ENCODE measurements at regions not wholly inside any gene's neighbourhood (a gene's known extent, or its start where the extent isn't known, plus 50 kb on each side); places are given as distances from the start of the nearest gene placed in this dataset.
"Not testable (repeated sequence)": the region's sequence is repeated elsewhere in the genome, so short reads cannot be mapped to it uniquely, and the experiment has no call there.

- Mint-ChIP-seq H3K36me3 (no peaks in the 10 kb centered on the region), H3K4me1 (ENCODE audit: low read depth) (no peaks in the 10 kb centered on the region), H3K27ac (no peak overlapping the region), H3K27me3 (peaks cover 16% of the 10 kb centered on the region), H3K9me3 (ENCODE audit: low read depth) (no peaks in the 10 kb centered on the region), H3K4me3 (no peak overlapping the region)
These were observed 619.4 kb upstream of the B3GAT1 start for GRCh38 chr11:135031205-135031989.

GRCh38 chr11:135027461-135027860 lies 615.4 kb upstream of the B3GAT1 start:
- Mint-ChIP-seq H3K36me3 (no peaks in the 10 kb centered on the region), H3K9me3 (ENCODE audit: low read depth) (no peaks in the 10 kb centered on the region), H3K4me1 (ENCODE audit: low read depth) (no peaks in the 10 kb centered on the region), H3K27ac (no peak overlapping the region), H3K27me3 (peaks cover 10% of the 10 kb centered on the region), H3K4me3 (no peak overlapping the region)

- Mint-ChIP-seq H3K9me3 (ENCODE audit: low read depth) (no peaks in the 10 kb centered on the region), H3K27ac (no peak overlapping the region), H3K36me3 (no peaks in the 10 kb centered on the region), H3K4me1 (ENCODE audit: low read depth) (no peaks in the 10 kb centered on the region), H3K4me3 (no peak overlapping the region), H3K27me3 (peaks cover 9% of the 10 kb centered on the region)
These were observed 611.5 kb upstream of the B3GAT1 start for GRCh38 chr11:135023499-135023898.

GRCh38 chr11:135022454-135022853 lies 610.4 kb upstream of the B3GAT1 start:
- Mint-ChIP-seq H3K4me1 (ENCODE audit: low read depth) (no peaks in the 10 kb centered on the region), H3K27ac (no peak overlapping the region), H3K36me3 (no peaks in the 10 kb centered on the region), H3K4me3 (no peak overlapping the region), H3K9me3 (ENCODE audit: low read depth) (no peaks in the 10 kb centered on the region), H3K27me3 (peaks cover 9% of the 10 kb centered on the region)

DNA sequence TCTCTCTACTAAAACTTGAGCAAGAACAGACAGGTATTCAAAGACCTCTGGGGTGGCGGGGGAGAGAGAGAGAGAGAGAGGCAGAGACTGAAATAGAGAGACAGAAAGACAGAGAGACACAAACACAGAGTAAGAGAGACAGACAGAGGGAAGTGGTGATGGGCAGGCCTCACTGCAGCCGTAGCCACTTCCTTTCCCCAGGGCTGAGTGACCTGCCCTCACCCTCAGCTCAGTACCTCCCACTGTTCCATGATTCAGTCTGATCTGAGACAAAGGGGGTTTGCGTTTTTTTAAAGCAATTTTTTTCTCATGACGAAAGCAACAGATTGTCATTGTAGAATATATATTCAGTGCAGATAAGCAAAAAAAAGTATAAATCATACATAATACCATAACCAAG lies 607.9 kb upstream of the B3GAT1 start:
- Mint-ChIP-seq H3K36me3 (no peaks in the 10 kb centered on the region), H3K27ac (no peak overlapping the region), H3K4me3 (no peak overlapping the region), H3K27me3 (peaks cover 11% of the 10 kb centered on the region), H3K9me3 (ENCODE audit: low read depth) (no peaks in the 10 kb centered on the region), H3K4me1 (ENCODE audit: low read depth) (no peaks in the 10 kb centered on the region)

DNA sequence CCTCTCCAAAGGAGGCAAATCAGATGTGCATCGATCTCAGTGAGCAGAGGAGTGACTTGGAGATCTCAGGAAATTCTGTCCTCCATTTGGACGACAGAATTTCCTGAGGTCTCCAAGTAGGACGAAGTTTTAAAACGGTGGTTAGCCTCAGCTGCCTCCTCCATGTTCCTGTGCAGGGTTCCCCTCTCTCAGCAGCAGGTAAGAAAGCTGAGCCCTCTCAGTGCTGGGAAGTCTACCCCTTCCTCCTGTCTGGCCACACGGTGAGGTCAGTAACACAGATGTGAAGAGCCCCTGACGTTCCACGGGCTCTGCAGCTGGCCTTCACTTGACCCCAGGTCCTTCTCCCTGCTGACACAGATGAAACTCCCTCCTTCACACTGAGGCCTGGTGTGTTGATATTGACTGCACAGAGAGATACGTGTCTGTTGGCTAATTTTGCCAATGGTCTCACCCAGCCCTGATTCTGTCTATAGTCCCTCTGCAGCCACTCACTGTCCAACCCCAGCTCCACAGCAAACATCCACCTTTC lies 607.4 kb upstream of the B3GAT1 start:
- peaks cover 15% of the 10 kb centered on the region for H3K27me3 Mint-ChIP-seq
- H3K9me3 Mint-ChIP-seq (ENCODE audit: low read depth): no peaks in the 10 kb centered on the region
- no peaks in the 10 kb centered on the region for H3K4me1 Mint-ChIP-seq (ENCODE audit: low read depth)
- H3K27ac Mint-ChIP-seq: no peak overlapping the region
- no peaks in the 10 kb centered on the region for H3K36me3 Mint-ChIP-seq
- H3K4me3 Mint-ChIP-seq: no peak overlapping the region

- peaks cover 16% of the 10 kb centered on the region for H3K27me3 Mint-ChIP-seq
- no peaks in the 10 kb centered on the region for H3K36me3 Mint-ChIP-seq
- no peak overlapping the region for H3K4me3 Mint-ChIP-seq
- no peak overlapping the region for H3K27ac Mint-ChIP-seq
- H3K9me3 Mint-ChIP-seq (ENCODE audit: low read depth): no peaks in the 10 kb centered on the region
- H3K4me1 Mint-ChIP-seq (ENCODE audit: low read depth): no peaks in the 10 kb centered on the region
These were observed 605.3 kb upstream of the B3GAT1 start for GRCh38 chr11:135017296-135017695.

DNA sequence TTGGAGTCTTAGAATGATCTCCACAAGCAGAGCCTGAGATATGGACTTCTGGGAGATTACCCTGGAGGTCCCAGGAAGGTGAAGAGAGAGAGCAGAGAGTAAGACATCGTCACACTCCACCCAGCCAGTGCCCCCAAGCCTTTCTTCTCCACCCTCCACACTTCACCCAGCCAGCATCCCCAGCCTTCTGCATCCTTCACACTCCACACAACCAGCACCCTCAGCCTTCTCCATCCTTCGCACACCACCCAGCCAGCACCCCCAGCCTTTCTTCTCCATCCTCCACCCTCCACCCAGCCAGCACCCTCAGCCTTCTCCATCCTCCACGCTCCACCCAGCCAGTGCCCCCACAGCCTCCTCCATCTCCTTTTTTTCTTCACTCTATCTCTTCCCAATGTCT lies 603.9 kb upstream of the B3GAT1 start:
- no peak overlapping the region for H3K4me3 Mint-ChIP-seq
- no peak overlapping the region for H3K27ac Mint-ChIP-seq
- H3K4me1 Mint-ChIP-seq (ENCODE audit: low read depth): no peaks in the 10 kb centered on the region
- H3K27me3 Mint-ChIP-seq: peaks cover 16% of the 10 kb centered on the region
- H3K36me3 Mint-ChIP-seq: no peaks in the 10 kb centered on the region
- H3K9me3 Mint-ChIP-seq (ENCODE audit: low read depth): no peaks in the 10 kb centered on the region

DNA sequence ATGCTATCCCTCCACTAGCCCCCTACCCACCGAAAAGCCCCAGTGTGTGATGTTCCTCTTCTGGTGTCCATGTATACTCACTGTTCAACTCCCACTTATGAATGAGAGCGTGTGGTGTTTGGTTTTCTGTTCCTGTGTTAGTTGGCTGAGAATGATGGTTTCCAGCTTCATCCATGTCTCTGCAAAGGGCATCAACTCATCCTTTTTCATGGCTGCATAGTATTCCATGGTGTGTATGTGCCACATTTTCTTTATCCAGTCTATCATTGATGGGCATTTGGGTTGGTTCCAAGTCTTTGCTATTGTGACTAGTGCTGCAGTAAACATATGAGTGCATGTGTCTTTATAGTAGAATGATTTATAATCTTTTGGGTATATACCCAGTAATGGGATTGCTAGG lies 599.3 kb upstream of the B3GAT1 start:
- H3K27me3 Mint-ChIP-seq: peaks cover 11% of the 10 kb centered on the region
- H3K4me3 Mint-ChIP-seq; H3K36me3 Mint-ChIP-seq; H3K27ac Mint-ChIP-seq; H3K4me1 Mint-ChIP-seq (ENCODE audit: low read depth); H3K9me3 Mint-ChIP-seq (ENCODE audit: low read depth): not testable (repeated sequence)

- Mint-ChIP-seq H3K9me3 (ENCODE audit: low read depth) (no peaks in the 10 kb centered on the region), H3K27me3 (peaks cover 4% of the 10 kb centered on the region), H3K27ac (no peak overlapping the region), H3K4me1 (ENCODE audit: low read depth) (no peaks in the 10 kb centered on the region), H3K4me3 (no peak overlapping the region), H3K36me3 (no peaks in the 10 kb centered on the region)
These were observed 597.1 kb upstream of the B3GAT1 start for GRCh38 chr11:135009125-135009524.

- H3K4me1 Mint-ChIP-seq (ENCODE audit: low read depth): no peaks in the 10 kb centered on the region
- peaks cover 4% of the 10 kb centered on the region for H3K27me3 Mint-ChIP-seq
- no peaks in the 10 kb centered on the region for H3K9me3 Mint-ChIP-seq (ENCODE audit: low read depth)
- no peak overlapping the region for H3K4me3 Mint-ChIP-seq
- no peaks in the 10 kb centered on the region for H3K36me3 Mint-ChIP-seq
- no peak overlapping the region for H3K27ac Mint-ChIP-seq
These were observed 596.4 kb upstream of the B3GAT1 start for GRCh38 chr11:135008412-135008811.

- Mint-ChIP-seq H3K27me3 (peaks cover 4% of the 10 kb centered on the region), H3K27ac (no peak overlapping the region), H3K4me3 (no peak overlapping the region), H3K4me1 (ENCODE audit: low read depth) (no peaks in the 10 kb centered on the region), H3K9me3 (ENCODE audit: low read depth) (no peaks in the 10 kb centered on the region), H3K36me3 (no peaks in the 10 kb centered on the region)
These were observed 596.0 kb upstream of the B3GAT1 start for GRCh38 chr11:135008001-135008405.

- Mint-ChIP-seq H3K4me1 (ENCODE audit: low read depth) (no peaks in the 10 kb centered on the region), H3K27me3 (peaks cover 4% of the 10 kb centered on the region), H3K4me3 (no peak overlapping the region)
These were observed 594.8 kb upstream of the B3GAT1 start for GRCh38 chr11:135006800-135007199.

GRCh38 chr11:135004495-135004894 lies 592.5 kb upstream of the B3GAT1 start:
- Mint-ChIP-seq H3K4me3 (no peak overlapping the region), H3K27me3 (peaks cover 4% of the 10 kb centered on the region), H3K36me3 (no peaks in the 10 kb centered on the region), H3K27ac (no peak overlapping the region), H3K9me3 (ENCODE audit: low read depth) (no peaks in the 10 kb centered on the region), H3K4me1 (ENCODE audit: low read depth) (no peaks in the 10 kb centered on the region)

More at GRCh38 chr11:135006800-135007199, 594.8 kb upstream of the B3GAT1 start:
- H3K9me3 Mint-ChIP-seq (ENCODE audit: low read depth): no peaks in the 10 kb centered on the region
- no peaks in the 10 kb centered on the region for H3K36me3 Mint-ChIP-seq
- no peak overlapping the region for H3K27ac Mint-ChIP-seq

- H3K9me3 Mint-ChIP-seq (ENCODE audit: low read depth): no peaks in the 10 kb centered on the region
- H3K4me1 Mint-ChIP-seq (ENCODE audit: low read depth): no peaks in the 10 kb centered on the region
- H3K4me3 Mint-ChIP-seq: no peak overlapping the region
- H3K27me3 Mint-ChIP-seq: peaks cover 8% of the 10 kb centered on the region
- H3K36me3 Mint-ChIP-seq: no peaks in the 10 kb centered on the region
- H3K27ac Mint-ChIP-seq: no peak overlapping the region
These were observed 590.2 kb upstream of the B3GAT1 start for GRCh38 chr11:135002236-135002635.

DNA sequence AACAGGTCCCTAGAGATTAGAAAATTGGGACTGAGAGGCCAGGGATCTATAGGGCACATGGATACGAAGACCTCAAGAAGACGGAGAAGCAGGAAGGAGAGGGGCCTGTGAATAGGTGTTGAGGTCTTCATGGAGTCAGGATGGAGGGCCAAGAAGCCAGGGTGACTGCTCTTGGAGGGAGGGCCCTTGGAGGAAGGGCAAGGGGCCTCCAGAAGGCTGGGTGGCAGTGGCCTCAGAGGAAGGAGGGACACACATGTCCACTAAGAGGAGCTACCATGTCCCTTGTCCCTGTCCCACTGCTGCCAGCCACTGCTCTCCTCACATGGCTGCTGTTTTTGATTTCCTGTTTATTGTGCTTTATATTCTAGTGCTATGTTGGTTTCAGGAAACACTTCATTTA lies 589.5 kb upstream of the B3GAT1 start:
- Mint-ChIP-seq H3K36me3 (no peaks in the 10 kb centered on the region), H3K4me1 (ENCODE audit: low read depth) (no peaks in the 10 kb centered on the region), H3K27ac (no peak overlapping the region), H3K4me3 (no peak overlapping the region), H3K27me3 (peaks cover 12% of the 10 kb centered on the region), H3K9me3 (ENCODE audit: low read depth) (no peaks in the 10 kb centered on the region)

All from activated naive CD8-positive, alpha-beta T cell (primary cell).